Ishikawa (cell line): ENCODE measurements at regions not wholly inside any gene's neighbourhood (a gene's known extent, or its start where the extent isn't known, plus 50 kb on each side); places are given as distances from the start of the nearest gene placed in this dataset.

Experiments used
- CEBPB ChIP-seq: IDR thresholded peaks from 2 replicates; pipeline ENCODE4 v1.6.1; 2012
- CREB1 ChIP-seq: IDR thresholded peaks from 2 replicates; pipeline ENCODE4 v1.6.1; 2012; ENCODE audit warnings: low read depth
- EGR1 ChIP-seq: IDR thresholded peaks from 2 replicates; pipeline ENCODE4 v1.6.1; 2012
- EP300 ChIP-seq: IDR thresholded peaks from 2 replicates; pipeline ENCODE4 v1.6.1; 2012; ENCODE audit warnings: borderline replicate concordance
- FOXM1 ChIP-seq: IDR thresholded peaks from 2 replicates; pipeline ENCODE4 v1.6.1; 2012; ENCODE audit warnings: low read depth, borderline replicate concordance
- MAX ChIP-seq: IDR thresholded peaks from 2 replicates; pipeline ENCODE4 v1.6.1; 2012
- NFIC ChIP-seq: IDR thresholded peaks from 2 replicates; pipeline ENCODE4 v1.6.1; 2012
- RAD21 ChIP-seq: IDR thresholded peaks from 2 replicates; pipeline ENCODE4 v1.6.1; 2012; ENCODE audit warnings: low read depth
- TAF1 ChIP-seq: IDR thresholded peaks from 2 replicates; pipeline ENCODE4 v1.6.1; 2012; ENCODE audit warnings: low read depth, mild to moderate bottlenecking
- TCF12 ChIP-seq: IDR thresholded peaks from 2 replicates; pipeline ENCODE4 v1.6.1; 2012; ENCODE audit warnings: low read depth
- TEAD4 ChIP-seq: IDR thresholded peaks from 2 replicates; pipeline ENCODE4 v1.6.1; 2012
- YY1 ChIP-seq: IDR thresholded peaks from 2 replicates; pipeline ENCODE4 v1.6.1; 2012; ENCODE audit warnings: low read depth
- ZBTB7A ChIP-seq: IDR thresholded peaks from 2 replicates; pipeline ENCODE4 v1.6.1; 2012; ENCODE audit warnings: low read depth
- TF ChIP-seq, protein P1 (sequence below): IDR thresholded peaks from 2 replicates; pipeline ENCODE4 v1.6.1; 2012
- TF ChIP-seq, protein P2 (sequence below): IDR thresholded peaks from 2 replicates; pipeline ENCODE4 v1.6.1; 2012; ENCODE audit warnings: low read depth, mild to moderate bottlenecking

GRCh38 chr7:108652886-108653285, 83.2 kb downstream of the DNAJB9 start:
- no peak for TF ChIP-seq YY1
- no peak for TF ChIP-seq TAF1
- no peak for TF ChIP-seq CEBPB
- no peak for TF ChIP-seq EGR1
- no peak for TF ChIP-seq RAD21
- no peak for TF ChIP-seq CREB1
- no peak for TF ChIP-seq ZBTB7A
- no peak for TF ChIP-seq NFIC
- no peak for TF ChIP-seq MAX
- TF ChIP-seq, protein P1, sequence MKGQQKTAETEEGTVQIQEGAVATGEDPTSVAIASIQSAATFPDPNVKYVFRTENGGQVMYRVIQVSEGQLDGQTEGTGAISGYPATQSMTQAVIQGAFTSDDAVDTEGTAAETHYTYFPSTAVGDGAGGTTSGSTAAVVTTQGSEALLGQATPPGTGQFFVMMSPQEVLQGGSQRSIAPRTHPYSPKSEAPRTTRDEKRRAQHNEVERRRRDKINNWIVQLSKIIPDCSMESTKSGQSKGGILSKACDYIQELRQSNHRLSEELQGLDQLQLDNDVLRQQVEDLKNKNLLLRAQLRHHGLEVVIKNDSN: no peak
- TF ChIP-seq EP300: no peak
- no peak for TF ChIP-seq TCF12
- TF ChIP-seq FOXM1: no peak
- no peak for TF ChIP-seq TEAD4
- TF ChIP-seq, protein P2, sequence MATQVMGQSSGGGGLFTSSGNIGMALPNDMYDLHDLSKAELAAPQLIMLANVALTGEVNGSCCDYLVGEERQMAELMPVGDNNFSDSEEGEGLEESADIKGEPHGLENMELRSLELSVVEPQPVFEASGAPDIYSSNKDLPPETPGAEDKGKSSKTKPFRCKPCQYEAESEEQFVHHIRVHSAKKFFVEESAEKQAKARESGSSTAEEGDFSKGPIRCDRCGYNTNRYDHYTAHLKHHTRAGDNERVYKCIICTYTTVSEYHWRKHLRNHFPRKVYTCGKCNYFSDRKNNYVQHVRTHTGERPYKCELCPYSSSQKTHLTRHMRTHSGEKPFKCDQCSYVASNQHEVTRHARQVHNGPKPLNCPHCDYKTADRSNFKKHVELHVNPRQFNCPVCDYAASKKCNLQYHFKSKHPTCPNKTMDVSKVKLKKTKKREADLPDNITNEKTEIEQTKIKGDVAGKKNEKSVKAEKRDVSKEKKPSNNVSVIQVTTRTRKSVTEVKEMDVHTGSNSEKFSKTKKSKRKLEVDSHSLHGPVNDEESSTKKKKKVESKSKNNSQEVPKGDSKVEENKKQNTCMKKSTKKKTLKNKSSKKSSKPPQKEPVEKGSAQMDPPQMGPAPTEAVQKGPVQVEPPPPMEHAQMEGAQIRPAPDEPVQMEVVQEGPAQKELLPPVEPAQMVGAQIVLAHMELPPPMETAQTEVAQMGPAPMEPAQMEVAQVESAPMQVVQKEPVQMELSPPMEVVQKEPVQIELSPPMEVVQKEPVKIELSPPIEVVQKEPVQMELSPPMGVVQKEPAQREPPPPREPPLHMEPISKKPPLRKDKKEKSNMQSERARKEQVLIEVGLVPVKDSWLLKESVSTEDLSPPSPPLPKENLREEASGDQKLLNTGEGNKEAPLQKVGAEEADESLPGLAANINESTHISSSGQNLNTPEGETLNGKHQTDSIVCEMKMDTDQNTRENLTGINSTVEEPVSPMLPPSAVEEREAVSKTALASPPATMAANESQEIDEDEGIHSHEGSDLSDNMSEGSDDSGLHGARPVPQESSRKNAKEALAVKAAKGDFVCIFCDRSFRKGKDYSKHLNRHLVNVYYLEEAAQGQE: no peak

DNA sequence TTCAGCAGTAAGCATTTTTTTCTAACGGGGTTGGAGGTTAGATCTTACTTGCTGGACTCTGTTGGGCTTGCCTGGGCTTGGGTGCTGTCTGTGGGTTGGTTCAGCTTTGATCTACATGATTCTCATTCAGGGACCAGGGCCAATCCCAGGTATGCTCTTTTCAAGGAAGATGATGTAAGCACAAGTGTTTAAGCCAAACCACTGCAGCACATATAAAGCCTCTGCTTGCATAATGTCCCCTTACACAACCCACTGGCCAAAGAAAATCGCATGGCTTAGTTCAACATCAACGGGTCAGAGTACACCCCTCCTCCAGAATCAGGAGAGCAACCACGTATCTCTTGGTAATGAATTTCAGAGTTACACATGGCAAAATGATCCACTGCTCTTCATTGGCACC, 83.9 kb downstream of the DNAJB9 start:
- TF ChIP-seq TAF1: no peak
- TF ChIP-seq YY1: no peak
- no peak for TF ChIP-seq TCF12
- no peak for TF ChIP-seq RAD21
- TF ChIP-seq CREB1: no peak
- TF ChIP-seq TEAD4: no peak
- TF ChIP-seq NFIC: no peak
- TF ChIP-seq, protein P1: no peak
- TF ChIP-seq, protein P2: no peak
- TF ChIP-seq MAX: no peak
- TF ChIP-seq EGR1: no peak
- TF ChIP-seq FOXM1: no peak
- no peak for TF ChIP-seq EP300
- no peak for TF ChIP-seq CEBPB
- TF ChIP-seq ZBTB7A: no peak

DNA sequence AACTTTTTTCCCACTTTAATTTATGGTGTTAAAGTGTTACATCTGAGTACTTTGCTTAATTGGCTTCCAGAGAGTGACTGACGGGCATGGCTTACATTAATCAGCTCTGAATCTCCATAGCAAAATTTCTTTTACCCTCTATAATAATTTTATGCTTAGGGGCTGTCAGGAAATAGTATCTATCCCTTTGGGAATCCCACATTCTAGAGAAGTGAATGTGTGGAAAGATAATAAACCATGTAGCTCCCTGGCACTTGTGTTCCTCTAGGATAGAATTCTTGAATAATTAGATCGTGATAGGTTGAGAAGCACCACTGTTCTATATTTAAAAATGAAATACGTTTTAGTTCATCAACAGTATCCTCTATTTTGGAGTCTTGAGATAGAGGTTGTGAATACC, 89.6 kb downstream of the DNAJB9 start:
- TF ChIP-seq ZBTB7A: no peak
- TF ChIP-seq FOXM1: no peak
- TF ChIP-seq MAX: no peak
- TF ChIP-seq CEBPB: no peak
- no peak for TF ChIP-seq RAD21
- no peak for TF ChIP-seq TAF1
- TF ChIP-seq NFIC: no peak
- TF ChIP-seq TCF12: no peak
- TF ChIP-seq, protein P1: no peak
- TF ChIP-seq YY1: no peak
- TF ChIP-seq TEAD4: no peak
- TF ChIP-seq, protein P2: no peak
- TF ChIP-seq EGR1: no peak
